ENCODE measurements at regions not wholly inside any gene's neighbourhood (a gene's known extent, or its start where the extent isn't known, plus 50 kb on each side); places are given as distances from the start of the nearest gene placed in this dataset.

DNA sequence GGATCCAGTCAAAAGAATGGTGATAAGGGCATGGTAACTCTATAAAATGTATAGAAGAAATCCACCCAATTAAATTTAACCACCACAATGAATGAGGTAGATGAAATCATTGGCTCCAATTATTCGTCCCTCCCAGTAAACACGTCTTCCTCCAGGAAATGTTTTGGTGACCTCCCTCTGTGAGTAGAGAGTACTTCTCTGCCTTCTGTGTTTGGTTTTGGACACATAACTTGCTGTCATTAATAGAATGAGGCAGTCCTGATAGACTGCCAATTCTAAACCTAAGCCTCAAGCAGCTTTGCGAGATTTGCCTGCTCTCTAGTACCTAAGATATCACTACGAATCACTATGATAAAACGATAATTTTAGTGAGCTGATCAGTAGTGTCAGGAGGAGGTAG is 632.8 kb downstream of the HDGFL1 start:
- no peak overlapping the region for H4K91ac ChIP-seq (ENCODE audit: insufficient read depth, low read depth, low read length)
- H3K56ac ChIP-seq (ENCODE audit: extremely low read depth, insufficient read depth, low read length) = no peak overlapping the region
- no peak overlapping the region for H2AFZ ChIP-seq (replicated peaks; ENCODE audit: low read length, poor library complexity)
- H2BK5ac ChIP-seq (ENCODE audit: low read depth, low read length, poor library complexity, severe bottlenecking) = no peak overlapping the region
- H3K27me3 ChIP-seq (ENCODE audit: control insufficient read depth, insufficient read depth, low read length) = no peaks in the 10 kb centered on the region
- H2BK20ac ChIP-seq (ENCODE audit: low read depth, low read length) = no peak overlapping the region
- no peaks in the 10 kb centered on the region for H3K4me1 ChIP-seq (ENCODE audit: control insufficient read depth, insufficient read depth, low read length)
- no peak overlapping the region for H3K9ac ChIP-seq (ENCODE audit: low read depth, low read length)
- H2BK120ac ChIP-seq (ENCODE audit: low read depth, low read length) = no peak overlapping the region
- no peak for DNase-seq
- no peak overlapping the region for H4K8ac ChIP-seq (ENCODE audit: low read depth in 2 of 2, low read length in 2 of 2)
- no peaks in the 10 kb centered on the region for H4K20me1 ChIP-seq (ENCODE audit: insufficient read depth, low read length)
- H3K4me2 ChIP-seq (ENCODE audit: low read depth, low read length) = no peak overlapping the region
- H3K27ac ChIP-seq (ENCODE audit: insufficient read depth, low read length) = no peak overlapping the region
- H3K36me3 ChIP-seq (ENCODE audit: control insufficient read depth, insufficient read depth, low read length) = no peaks in the 10 kb centered on the region
- no peak overlapping the region for H2AK9ac ChIP-seq (replicated peaks; ENCODE audit: low read depth, low read length, poor library complexity)
- ATAC-seq (ENCODE audit: low read depth) = no peak
- no peak overlapping the region for H4K5ac ChIP-seq (ENCODE audit: low read depth, low read length)
- H2AK5ac ChIP-seq (ENCODE audit: low read depth, low read length) = no peak overlapping the region
- no CpG with 5 or more reads among the region's 5 CpGs for WGBS, 2 experiments (ENCODE audit: extremely low coverage in 2 of 2, insufficient read length in 1 of 2)
- ChIA-PET POLR2A (ENCODE audit: unreplicated experiment) (no interaction called here), CTCF (no interaction called here)
- H3K18ac ChIP-seq (ENCODE audit: low read depth, low read length) = no peak overlapping the region
- peaks cover 3% of the 10 kb centered on the region for H3K9me3 ChIP-seq (ENCODE audit: control insufficient read depth, insufficient read depth, low read length)
- no peaks in the 10 kb centered on the region for H3K9me1 ChIP-seq (ENCODE audit: insufficient read depth, low read length)
- intact Hi-C loops (cut with micrococcal nuclease) (no loop called here), in situ Hi-C loops (cut with MboI; ENCODE audit: low sequenced_read_pairs) (no loop called here), dilution Hi-C loops (cut with HindIII; ENCODE audit: low sequenced_read_pairs, unreplicated experiment) (no loop called here)
- no peak overlapping the region for H3K14ac ChIP-seq (replicated peaks; ENCODE audit: low read depth, low read length)
- H3K4ac ChIP-seq (ENCODE audit: low read depth, low read length) = no peak overlapping the region
- no peak overlapping the region for H3K23ac ChIP-seq (ENCODE audit: low read depth, low read length)
- H2BK15ac ChIP-seq (ENCODE audit: low read depth, low read length) = no peak overlapping the region
- H3K79me1 ChIP-seq (ENCODE audit: low read depth in 1 of 2, low read length in 2 of 2) = no peaks in the 10 kb centered on the region
- no TSS peak for BruUV-seq (replicated peaks)
- TF ChIP-seq POLR2A (IDR thresholded peaks at IDR 0.05; ENCODE audit: low read depth, low read length) (no peak), SMC3 (IDR thresholded peaks at IDR 0.05; ENCODE audit: low read depth, low read length) (no peak), RAD21 (IDR thresholded peaks at IDR 0.05; ENCODE audit: low read length) (no peak), MXI1 (IDR thresholded peaks at IDR 0.05; ENCODE audit: borderline replicate concordance, low read depth, low read length) (no peak), RFX5 (IDR thresholded peaks at IDR 0.05; ENCODE audit: low read depth, low read length) (no peak), NFE2L2 (IDR thresholded peaks at IDR 0.05; ENCODE audit: low read depth, low read length) (no peak)
- TF ChIP-seq, protein P1, sequence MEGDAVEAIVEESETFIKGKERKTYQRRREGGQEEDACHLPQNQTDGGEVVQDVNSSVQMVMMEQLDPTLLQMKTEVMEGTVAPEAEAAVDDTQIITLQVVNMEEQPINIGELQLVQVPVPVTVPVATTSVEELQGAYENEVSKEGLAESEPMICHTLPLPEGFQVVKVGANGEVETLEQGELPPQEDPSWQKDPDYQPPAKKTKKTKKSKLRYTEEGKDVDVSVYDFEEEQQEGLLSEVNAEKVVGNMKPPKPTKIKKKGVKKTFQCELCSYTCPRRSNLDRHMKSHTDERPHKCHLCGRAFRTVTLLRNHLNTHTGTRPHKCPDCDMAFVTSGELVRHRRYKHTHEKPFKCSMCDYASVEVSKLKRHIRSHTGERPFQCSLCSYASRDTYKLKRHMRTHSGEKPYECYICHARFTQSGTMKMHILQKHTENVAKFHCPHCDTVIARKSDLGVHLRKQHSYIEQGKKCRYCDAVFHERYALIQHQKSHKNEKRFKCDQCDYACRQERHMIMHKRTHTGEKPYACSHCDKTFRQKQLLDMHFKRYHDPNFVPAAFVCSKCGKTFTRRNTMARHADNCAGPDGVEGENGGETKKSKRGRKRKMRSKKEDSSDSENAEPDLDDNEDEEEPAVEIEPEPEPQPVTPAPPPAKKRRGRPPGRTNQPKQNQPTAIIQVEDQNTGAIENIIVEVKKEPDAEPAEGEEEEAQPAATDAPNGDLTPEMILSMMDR (conservative IDR thresholded peaks at IDR 0.05; ENCODE audit: low read depth, low read length) = no peak
- TF ChIP-seq, protein P2, sequence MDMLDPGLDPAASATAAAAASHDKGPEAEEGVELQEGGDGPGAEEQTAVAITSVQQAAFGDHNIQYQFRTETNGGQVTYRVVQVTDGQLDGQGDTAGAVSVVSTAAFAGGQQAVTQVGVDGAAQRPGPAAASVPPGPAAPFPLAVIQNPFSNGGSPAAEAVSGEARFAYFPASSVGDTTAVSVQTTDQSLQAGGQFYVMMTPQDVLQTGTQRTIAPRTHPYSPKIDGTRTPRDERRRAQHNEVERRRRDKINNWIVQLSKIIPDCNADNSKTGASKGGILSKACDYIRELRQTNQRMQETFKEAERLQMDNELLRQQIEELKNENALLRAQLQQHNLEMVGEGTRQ (IDR thresholded peaks at IDR 0.05; ENCODE audit: low read depth, low read length) = no peak
- TF ChIP-seq, protein P3, sequence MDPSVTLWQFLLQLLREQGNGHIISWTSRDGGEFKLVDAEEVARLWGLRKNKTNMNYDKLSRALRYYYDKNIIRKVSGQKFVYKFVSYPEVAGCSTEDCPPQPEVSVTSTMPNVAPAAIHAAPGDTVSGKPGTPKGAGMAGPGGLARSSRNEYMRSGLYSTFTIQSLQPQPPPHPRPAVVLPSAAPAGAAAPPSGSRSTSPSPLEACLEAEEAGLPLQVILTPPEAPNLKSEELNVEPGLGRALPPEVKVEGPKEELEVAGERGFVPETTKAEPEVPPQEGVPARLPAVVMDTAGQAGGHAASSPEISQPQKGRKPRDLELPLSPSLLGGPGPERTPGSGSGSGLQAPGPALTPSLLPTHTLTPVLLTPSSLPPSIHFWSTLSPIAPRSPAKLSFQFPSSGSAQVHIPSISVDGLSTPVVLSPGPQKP (IDR thresholded peaks at IDR 0.05; ENCODE audit: borderline replicate concordance, low read depth, low read length) = no peak
- H3K4me3 ChIP-seq (ENCODE audit: insufficient read depth, low read depth, low read length) = no peak overlapping the region
